Stomach smooth muscle (tissue), 2 donors: ENCODE measurements at regions not wholly inside any gene's neighbourhood (a gene's known extent, or its start where the extent isn't known, plus 50 kb on each side); places are given as distances from the start of the nearest gene placed in this dataset.
A peak's percentile ranks its signal among the peaks of the same experiment; 100 is the strongest.
"Not testable (repeated sequence)": the region's sequence is repeated elsewhere in the genome, so short reads cannot be mapped to it uniquely, and the experiment has no call there.

Source experiments
- H3K27ac ChIP-seq: one replicate; pipeline ENCODE4 v1.7.0; 2013; ENCODE audit warnings: mild to moderate bottlenecking, low read length, inconsistent platforms
- H3K27me3 ChIP-seq, 2 donors: one replicate each; pipeline ENCODE4 v1.7.0; 2013; ENCODE audit warnings: low read length in 2 of 2; ENCODE audit not compliant: insufficient read depth in 2 of 2, control insufficient read depth in 1 of 2
- H3K36me3 ChIP-seq, 2 donors: one replicate each; pipeline ENCODE4 v1.7.0; 2013; ENCODE audit warnings: low read length in 2 of 2; ENCODE audit not compliant: control insufficient read depth in 2 of 2, insufficient read depth in 2 of 2
- H3K4me1 ChIP-seq: one replicate; pipeline ENCODE4 v1.7.0; 2013; ENCODE audit warnings: low read length; ENCODE audit not compliant: control insufficient read depth, insufficient read depth
- H3K4me3 ChIP-seq, 2 donors: one replicate each; pipeline ENCODE4 v1.7.0; 2013; ENCODE audit warnings: low read length in 2 of 2
- H3K9ac ChIP-seq, 2 donors: one replicate each; pipeline ENCODE4 v1.7.0; 2013; ENCODE audit warnings: low read length in 2 of 2, mild to moderate bottlenecking in 1 of 2
- H3K9me3 ChIP-seq, 2 donors: one replicate each; pipeline ENCODE4 v1.7.0; 2013; ENCODE audit warnings: low read length in 2 of 2; ENCODE audit not compliant: control insufficient read depth in 2 of 2
- donor health status: healthy.
- donor health status: Pancreatic carcinoma.

DNA sequence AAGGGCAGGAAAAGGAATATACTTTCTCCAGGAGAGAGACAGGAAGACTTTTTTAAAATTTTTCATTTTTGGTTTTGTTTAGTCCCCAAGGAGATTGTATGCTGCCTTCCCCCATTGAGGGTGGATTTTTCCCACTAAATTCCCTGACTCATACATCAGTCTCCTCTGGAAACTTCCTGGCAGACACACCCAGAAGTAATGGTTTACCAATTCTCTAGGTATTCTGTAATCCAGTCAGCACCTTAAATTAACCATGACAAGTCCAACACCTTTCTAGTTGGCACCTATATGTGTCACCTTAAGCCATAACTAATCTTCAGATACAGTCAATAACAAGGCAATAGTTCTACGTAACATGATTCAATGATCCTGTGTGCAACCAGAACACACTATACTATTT is 373.6 kb upstream of the NPAP1 start:
- H3K27ac ChIP-seq, H3K4me3 ChIP-seq, H3K9me3 ChIP-seq, H3K36me3 ChIP-seq, H3K9ac ChIP-seq, H3K27me3 ChIP-seq, H3K4me1 ChIP-seq: not testable (repeated sequence)

DNA sequence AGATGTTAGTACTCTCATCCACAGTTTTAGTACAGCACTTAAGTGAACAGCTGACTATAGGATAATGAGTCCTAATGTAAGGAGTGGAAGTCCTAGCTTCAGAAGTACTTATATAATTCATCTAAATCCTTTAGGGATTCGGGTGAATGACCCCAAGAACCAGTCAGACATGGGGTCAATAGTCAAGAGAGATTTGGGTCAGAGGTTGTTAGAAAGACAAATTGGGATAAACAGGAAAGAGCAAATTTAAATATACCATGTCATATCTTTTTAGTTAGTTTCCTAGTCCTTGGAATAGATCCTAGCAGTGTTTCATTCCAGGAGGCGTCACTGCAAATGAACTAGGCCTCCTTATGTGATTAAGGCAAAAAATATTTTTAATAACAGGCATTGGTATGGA is 370.8 kb upstream of the NPAP1 start:
- H3K4me1 ChIP-seq, H3K36me3 ChIP-seq, H3K9ac ChIP-seq, H3K27ac ChIP-seq, H3K4me3 ChIP-seq, H3K27me3 ChIP-seq, H3K9me3 ChIP-seq: not testable (repeated sequence)

DNA sequence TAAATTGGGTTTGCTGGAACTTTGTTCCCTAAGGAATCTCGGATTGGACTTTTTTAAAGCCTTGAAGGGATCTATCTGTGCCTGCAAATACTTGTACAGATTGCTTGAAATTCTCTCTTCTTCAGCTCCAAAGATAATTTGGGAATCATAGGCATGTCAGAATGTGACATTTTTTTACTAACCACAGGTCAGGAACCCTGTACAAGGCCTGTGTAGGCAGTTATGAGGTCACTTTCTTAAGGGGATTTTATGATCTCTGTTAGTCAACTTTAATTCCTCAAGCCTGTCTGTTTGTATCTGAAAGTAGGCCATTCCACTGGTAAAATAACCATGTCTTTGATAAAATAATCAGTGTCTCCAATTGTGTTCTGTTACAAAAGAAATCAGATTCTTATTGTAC is 369.9 kb upstream of the NPAP1 start:
- H3K27me3 ChIP-seq, H3K9ac ChIP-seq, H3K27ac ChIP-seq, H3K9me3 ChIP-seq, H3K36me3 ChIP-seq, H3K4me1 ChIP-seq, H3K4me3 ChIP-seq: not testable (repeated sequence)

DNA sequence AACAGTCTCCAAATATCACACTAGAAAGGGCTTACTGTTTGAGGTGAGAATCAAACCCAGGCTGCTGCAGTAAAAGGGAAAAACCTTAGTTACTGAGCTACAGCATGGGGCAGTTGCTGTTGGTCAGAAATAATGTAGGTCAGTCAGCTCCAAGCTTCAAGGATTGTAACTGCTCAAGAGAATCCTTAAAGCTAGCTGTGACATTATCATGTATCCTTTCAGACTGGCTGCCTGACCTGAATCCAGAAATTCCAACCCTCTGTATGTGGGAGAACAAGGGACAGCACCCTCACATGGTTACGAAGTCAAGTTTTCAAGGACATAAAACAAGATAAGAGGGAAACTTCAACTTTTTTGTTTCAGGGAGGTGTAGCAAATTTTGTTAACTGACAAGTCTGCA is 365.9 kb upstream of the NPAP1 start:
- H3K4me3 ChIP-seq, H3K4me1 ChIP-seq, H3K9ac ChIP-seq, H3K9me3 ChIP-seq, H3K27me3 ChIP-seq, H3K27ac ChIP-seq, H3K36me3 ChIP-seq: not testable (repeated sequence)

DNA sequence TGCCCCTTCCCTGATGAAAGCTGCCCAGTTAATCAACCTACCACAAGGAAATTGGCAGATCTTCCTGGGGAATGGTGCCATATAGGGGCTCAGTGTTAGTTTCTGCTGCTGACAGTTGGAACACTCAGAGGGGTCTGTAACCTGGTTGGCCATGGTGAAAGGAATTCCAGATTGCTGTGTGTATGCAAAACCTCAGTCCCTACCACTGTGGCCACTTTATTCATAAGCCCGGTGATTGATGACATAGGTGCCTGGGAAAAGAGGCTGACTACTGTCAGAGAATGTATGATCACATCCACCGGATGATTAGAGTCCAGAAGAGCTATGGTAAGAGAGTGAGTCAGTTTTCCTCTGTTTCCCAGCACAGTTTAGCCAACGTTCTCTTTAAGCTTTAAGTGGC is 363.9 kb upstream of the NPAP1 start:
- not testable (repeated sequence) for H3K4me3 ChIP-seq, H3K9ac ChIP-seq

DNA sequence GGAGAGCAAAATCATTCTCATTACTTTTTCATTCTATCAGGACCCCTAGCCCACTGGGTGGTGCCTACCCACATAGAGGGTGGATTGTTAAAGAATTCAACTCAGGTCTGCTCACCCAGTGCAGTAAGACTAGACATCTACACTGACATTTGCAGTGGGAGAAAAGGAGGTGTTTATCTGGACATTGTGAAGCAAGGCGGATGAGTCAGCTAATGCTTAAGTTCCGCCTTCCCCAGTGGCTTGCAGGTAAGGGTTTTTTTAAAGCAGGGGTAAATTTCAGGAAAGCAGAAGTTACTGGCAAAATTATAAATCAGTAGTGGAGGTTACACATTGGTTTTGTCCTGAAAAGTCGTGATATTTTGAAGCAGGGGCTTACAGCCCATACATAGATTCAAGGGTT is 359.2 kb upstream of the NPAP1 start:
- not testable (repeated sequence) for H3K27ac ChIP-seq, H3K36me3 ChIP-seq, H3K9ac ChIP-seq, H3K4me3 ChIP-seq, H3K4me1 ChIP-seq, H3K27me3 ChIP-seq, H3K9me3 ChIP-seq

More for the DNA sequence above, 363.9 kb upstream of the NPAP1 start:
- not testable (repeated sequence) for H3K27me3 ChIP-seq, H3K27ac ChIP-seq, H3K4me1 ChIP-seq, H3K36me3 ChIP-seq, H3K9me3 ChIP-seq

DNA sequence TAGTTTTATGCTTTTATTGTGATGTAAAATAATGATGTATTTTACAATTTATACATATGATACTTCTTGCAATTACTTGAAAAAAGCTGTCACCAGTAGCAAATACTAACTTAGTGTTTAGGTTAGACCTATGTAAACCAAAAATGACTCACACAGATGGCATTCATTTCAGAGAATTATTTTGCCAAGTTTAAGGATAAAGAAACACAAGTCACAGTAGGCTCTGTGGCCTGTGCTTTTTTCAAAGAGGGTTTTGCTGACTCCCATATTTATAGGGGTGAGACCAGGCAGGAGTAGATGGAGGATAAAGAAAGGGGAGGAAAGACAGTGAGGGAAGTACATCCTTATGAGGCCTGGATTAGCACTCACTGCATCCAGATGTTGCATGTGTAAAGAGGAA is 356.6 kb upstream of the NPAP1 start:
- no peaks in the 10 kb centered on the region for H3K36me3 ChIP-seq
- no peak overlapping the region for H3K4me3 ChIP-seq
- no peak overlapping the region for H3K9ac ChIP-seq
- peaks cover 3% of the 10 kb centered on the region for H3K4me1 ChIP-seq
- H3K27me3 ChIP-seq = no peaks in the 10 kb centered on the region
- H3K27ac ChIP-seq = no peak overlapping the region
- H3K9me3 ChIP-seq = no peaks in the 10 kb centered on the region

DNA sequence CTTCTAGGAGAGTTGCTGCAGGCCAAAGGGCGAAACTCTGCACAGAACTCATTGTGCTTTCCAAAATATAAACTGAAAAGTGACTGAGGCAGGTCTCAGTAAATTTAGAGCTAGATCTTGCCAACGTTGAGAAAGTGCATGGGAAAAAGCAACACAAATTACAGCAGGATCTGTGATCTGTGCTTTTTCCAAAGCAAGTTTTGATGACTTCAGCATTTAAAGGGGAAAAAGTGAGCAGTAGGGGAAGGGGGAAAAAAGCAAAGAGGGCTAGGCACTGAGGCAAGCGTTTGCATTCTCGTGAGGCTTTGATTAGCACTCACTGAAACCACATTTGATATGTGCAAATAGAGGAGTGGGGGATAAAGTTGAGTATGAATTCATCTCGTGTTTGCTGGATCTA is 351.5 kb upstream of the NPAP1 start:
- H3K9ac ChIP-seq, H3K9me3 ChIP-seq, H3K4me3 ChIP-seq, H3K27me3 ChIP-seq, H3K36me3 ChIP-seq, H3K4me1 ChIP-seq, H3K27ac ChIP-seq: not testable (repeated sequence)

DNA sequence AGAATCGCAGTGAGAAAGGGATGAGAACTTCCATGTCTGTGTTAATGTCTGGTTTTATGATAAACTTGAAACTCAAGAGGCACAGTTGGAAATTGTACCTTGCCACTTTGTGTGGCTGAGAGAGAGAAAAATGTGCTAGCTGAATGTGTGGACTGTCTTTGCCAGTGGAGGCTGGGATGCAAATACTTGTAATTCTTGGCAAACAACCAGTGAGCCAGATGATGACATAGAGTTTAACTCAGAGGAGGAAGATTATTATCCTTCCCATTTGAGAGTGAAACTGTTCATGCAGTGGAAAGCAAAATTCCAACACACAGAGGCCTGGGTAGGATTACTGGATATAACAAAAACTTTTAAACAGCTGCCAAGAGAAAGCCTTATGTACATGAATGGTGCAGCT is 349.1 kb upstream of the NPAP1 start:
- H3K4me3 ChIP-seq, H3K4me1 ChIP-seq, H3K9me3 ChIP-seq, H3K36me3 ChIP-seq, H3K27me3 ChIP-seq, H3K9ac ChIP-seq: not testable (repeated sequence)
- H3K27ac ChIP-seq = peak overlapping the region; percentile 41

DNA sequence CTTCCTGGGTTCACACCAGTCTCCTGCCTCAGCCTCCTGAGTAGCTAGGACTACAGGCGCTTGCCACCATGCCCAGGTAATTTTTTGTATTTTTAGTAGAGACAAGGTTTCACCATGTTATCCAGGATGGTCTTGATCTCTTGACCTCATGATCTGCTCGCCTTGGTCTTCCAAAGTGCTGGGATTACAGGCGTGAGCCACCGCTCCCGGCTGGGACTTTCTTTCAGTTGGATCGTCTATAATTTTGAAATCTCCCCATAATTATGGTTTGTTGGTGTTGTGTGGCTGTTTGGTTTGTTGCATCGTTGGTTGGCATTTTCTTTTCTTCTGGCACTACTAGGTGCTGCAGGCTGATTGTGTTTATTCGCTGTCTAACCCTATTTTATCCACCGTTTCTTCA is 343.6 kb upstream of the NPAP1 start:
- H3K4me1 ChIP-seq, H3K9me3 ChIP-seq, H3K27ac ChIP-seq, H3K4me3 ChIP-seq, H3K27me3 ChIP-seq, H3K9ac ChIP-seq, H3K36me3 ChIP-seq: not testable (repeated sequence)

DNA sequence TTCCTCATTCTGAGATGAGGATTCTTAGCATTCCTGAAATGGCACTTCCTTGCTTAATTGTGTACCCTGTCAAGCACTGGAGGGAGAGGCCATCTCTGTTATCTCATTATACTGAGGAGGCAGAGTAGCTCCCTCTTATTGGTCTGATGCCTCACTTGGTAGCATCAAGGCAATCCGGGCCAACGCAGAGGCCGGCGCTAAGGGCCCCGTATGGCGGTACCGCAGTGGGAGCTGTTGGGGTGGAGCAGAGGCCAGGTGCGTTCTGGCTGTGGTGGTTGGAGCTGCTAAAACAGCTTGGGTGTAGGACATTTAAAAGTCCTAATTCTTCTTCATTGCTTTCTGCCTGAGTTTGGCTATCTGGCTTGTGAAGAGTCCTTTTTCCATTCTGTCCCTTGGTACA is 333.7 kb upstream of the NPAP1 start:
- H3K4me3 ChIP-seq, H3K4me1 ChIP-seq, H3K27me3 ChIP-seq, H3K9ac ChIP-seq, H3K9me3 ChIP-seq, H3K36me3 ChIP-seq, H3K27ac ChIP-seq: not testable (repeated sequence)

DNA sequence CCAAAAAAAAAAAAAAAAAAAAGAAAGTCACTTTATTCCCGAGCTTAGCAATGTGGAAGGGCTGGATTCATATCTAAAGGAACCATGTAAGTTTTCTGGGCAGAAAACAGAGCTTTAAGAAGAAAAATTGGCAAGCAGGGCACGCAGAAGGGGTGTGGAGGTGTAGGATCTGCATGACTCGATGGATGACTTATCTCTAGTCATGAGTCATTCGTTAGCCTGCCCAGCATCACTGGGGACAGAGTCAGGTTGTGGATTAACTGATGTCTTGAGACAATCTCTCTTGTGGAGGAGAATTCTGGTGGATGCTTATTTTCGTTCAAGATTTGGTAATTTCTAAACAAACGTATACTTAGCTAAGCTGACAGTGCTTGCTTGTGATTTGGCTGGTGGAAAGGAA is 322.8 kb upstream of the NPAP1 start:
- not testable (repeated sequence) for H3K9ac ChIP-seq, H3K27ac ChIP-seq, H3K4me3 ChIP-seq

More for the DNA sequence above, 322.8 kb upstream of the NPAP1 start:
- not testable (repeated sequence) for H3K9me3 ChIP-seq, H3K27me3 ChIP-seq, H3K36me3 ChIP-seq, H3K4me1 ChIP-seq
